Thyroid gland (tissue), 4 donors: ENCODE measurements at regions not wholly inside any gene's neighbourhood (a gene's known extent, or its start where the extent isn't known, plus 50 kb on each side); places are given as distances from the start of the nearest gene placed in this dataset.

ENCODE experiments used
- CTCF ChIP-seq, 6 experiments: fragments of 200-600 bp in 3 of 6; fragments of 450-650 bp in 3 of 6; sonication (generic) in 3 of 6; IDR thresholded peaks; one replicate each; pipeline ENCODE4 v1.5.1; 2016 to 2019; ENCODE audit warnings: antibody characterized with exemption in 6 of 6, mild to moderate bottlenecking in 2 of 6, inconsistent platforms in 1 of 6, moderate library complexity in 1 of 6
- POLR2A ChIP-seq, 2 donors: fragments of 450-650 bp; IDR thresholded peaks; one replicate each; pipeline ENCODE4 v1.6.1; 2017; ENCODE audit warnings: antibody characterized with exemption in 2 of 2, mild to moderate bottlenecking in 2 of 2, moderate library complexity in 1 of 2

GRCh38 chr10:124296813-124297788 is 121.6 kb downstream of the OAT start:
- TF ChIP-seq POLR2A (IDR thresholded peaks at IDR 0.05): no peak
- TF ChIP-seq CTCF (IDR thresholded peaks at IDR 0.05): no peak
